SK-N-SH treated with all-trans-retinoic acid at 6 μM for 48 hours (cell line): ENCODE measurements at regions not wholly inside any gene's neighbourhood (a gene's known extent, or its start where the extent isn't known, plus 50 kb on each side); places are given as distances from the start of the nearest gene placed in this dataset.

ENCODE experiments used
- ARNTL ChIP-seq: fragments of 450-650 bp; formaldehyde crosslinking; IDR thresholded peaks from 2 replicates; pipeline ENCODE4 v1.5.0; 2020; ENCODE audit warnings: low read depth, mild to moderate bottlenecking, moderate library complexity, borderline replicate concordance
- ISL1 ChIP-seq: fragments of 250-450 bp; sonication (Bioruptor Pico); IDR thresholded peaks from 2 replicates; pipeline ENCODE4 v2.1.2; 2022; ENCODE audit warnings: mild to moderate bottlenecking, moderate library complexity
- OSR1 ChIP-seq: fragments of 250-450 bp; sonication (Bioruptor Pico); IDR thresholded peaks from 2 replicates; pipeline ENCODE4 v1.8.0; 2022; ENCODE audit warnings: moderate library complexity, mild to moderate bottlenecking, inconsistent platforms
- TCF4 ChIP-seq: fragments of 250-450 bp; sonication (Bioruptor Pico); IDR thresholded peaks from 2 replicates; pipeline ENCODE4 v1.8.0; 2021; ENCODE audit warnings: mild to moderate bottlenecking, moderate library complexity, borderline replicate concordance
- ZC3H10 ChIP-seq: fragments of 250-450 bp; sonication (Bioruptor Pico); IDR thresholded peaks from 2 replicates; pipeline ENCODE4 v1.5.1; 2021; ENCODE audit warnings: mild to moderate bottlenecking, moderate library complexity
- ZFP30 ChIP-seq: fragments of 450-650 bp; formaldehyde crosslinking; IDR thresholded peaks from 2 replicates; pipeline ENCODE4 v1.5.0; 2022; ENCODE audit warnings: mild to moderate bottlenecking, moderate library complexity
- TF ChIP-seq, protein P1 (sequence below): fragments of 250-450 bp; sonication (Bioruptor Pico); IDR thresholded peaks from 2 replicates; pipeline ENCODE4 v1.5.0; 2020; ENCODE audit warnings: mild to moderate bottlenecking, moderate library complexity
- TF ChIP-seq, protein P2 (sequence below): fragments of 250-450 bp; sonication (Bioruptor Pico); IDR thresholded peaks from 2 replicates; pipeline ENCODE4 v1.8.0; 2020; ENCODE audit warnings: mild to moderate bottlenecking, moderate library complexity, borderline replicate concordance

DNA sequence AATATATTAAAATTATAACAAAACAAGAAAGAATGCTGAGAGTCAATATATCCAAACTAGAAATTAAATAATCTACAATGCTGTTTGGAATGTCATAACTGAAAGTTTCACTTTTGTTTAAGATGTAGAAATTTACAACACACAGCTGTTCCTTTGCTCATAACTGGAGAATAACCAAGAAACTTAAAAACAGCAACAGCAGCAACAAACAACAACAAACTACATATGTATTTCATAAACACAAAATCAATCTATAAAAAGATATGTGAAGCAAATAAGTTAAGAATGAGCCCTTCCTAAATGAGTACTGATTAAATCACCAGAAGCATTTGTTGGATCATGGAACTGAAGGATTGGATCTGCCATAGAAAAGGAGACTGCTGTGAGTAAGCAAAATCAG is 456.5 kb upstream of the ZNF804A start:
- TF ChIP-seq OSR1 (CRISPR knock-in tag) (no peak), ZFP30 (CRISPR knock-in tag) (no peak), TCF4 (no peak), ZC3H10 (CRISPR knock-in tag) (no peak), ARNTL (CRISPR knock-in tag) (no peak), ISL1 (no peak)
- TF ChIP-seq, protein P1, sequence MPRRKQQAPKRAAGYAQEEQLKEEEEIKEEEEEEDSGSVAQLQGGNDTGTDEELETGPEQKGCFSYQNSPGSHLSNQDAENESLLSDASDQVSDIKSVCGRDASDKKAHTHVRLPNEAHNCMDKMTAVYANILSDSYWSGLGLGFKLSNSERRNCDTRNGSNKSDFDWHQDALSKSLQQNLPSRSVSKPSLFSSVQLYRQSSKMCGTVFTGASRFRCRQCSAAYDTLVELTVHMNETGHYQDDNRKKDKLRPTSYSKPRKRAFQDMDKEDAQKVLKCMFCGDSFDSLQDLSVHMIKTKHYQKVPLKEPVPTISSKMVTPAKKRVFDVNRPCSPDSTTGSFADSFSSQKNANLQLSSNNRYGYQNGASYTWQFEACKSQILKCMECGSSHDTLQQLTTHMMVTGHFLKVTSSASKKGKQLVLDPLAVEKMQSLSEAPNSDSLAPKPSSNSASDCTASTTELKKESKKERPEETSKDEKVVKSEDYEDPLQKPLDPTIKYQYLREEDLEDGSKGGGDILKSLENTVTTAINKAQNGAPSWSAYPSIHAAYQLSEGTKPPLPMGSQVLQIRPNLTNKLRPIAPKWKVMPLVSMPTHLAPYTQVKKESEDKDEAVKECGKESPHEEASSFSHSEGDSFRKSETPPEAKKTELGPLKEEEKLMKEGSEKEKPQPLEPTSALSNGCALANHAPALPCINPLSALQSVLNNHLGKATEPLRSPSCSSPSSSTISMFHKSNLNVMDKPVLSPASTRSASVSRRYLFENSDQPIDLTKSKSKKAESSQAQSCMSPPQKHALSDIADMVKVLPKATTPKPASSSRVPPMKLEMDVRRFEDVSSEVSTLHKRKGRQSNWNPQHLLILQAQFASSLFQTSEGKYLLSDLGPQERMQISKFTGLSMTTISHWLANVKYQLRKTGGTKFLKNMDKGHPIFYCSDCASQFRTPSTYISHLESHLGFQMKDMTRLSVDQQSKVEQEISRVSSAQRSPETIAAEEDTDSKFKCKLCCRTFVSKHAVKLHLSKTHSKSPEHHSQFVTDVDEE: no peak
- TF ChIP-seq, protein P2, sequence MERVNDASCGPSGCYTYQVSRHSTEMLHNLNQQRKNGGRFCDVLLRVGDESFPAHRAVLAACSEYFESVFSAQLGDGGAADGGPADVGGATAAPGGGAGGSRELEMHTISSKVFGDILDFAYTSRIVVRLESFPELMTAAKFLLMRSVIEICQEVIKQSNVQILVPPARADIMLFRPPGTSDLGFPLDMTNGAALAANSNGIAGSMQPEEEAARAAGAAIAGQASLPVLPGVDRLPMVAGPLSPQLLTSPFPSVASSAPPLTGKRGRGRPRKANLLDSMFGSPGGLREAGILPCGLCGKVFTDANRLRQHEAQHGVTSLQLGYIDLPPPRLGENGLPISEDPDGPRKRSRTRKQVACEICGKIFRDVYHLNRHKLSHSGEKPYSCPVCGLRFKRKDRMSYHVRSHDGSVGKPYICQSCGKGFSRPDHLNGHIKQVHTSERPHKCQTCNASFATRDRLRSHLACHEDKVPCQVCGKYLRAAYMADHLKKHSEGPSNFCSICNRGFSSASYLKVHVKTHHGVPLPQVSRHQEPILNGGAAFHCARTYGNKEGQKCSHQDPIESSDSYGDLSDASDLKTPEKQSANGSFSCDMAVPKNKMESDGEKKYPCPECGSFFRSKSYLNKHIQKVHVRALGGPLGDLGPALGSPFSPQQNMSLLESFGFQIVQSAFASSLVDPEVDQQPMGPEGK (CRISPR knock-in tag): no peak
